ENCODE measurements at regions not wholly inside any gene's neighbourhood (a gene's known extent, or its start where the extent isn't known, plus 50 kb on each side); places are given as distances from the start of the nearest gene placed in this dataset.

GRCh38 chr1:59124166-59124565 lies 172.7 kb upstream of the FGGY start:
- H3K79me2 ChIP-seq (ENCODE audit: insufficient read depth, low read length): no peaks in the 10 kb centered on the region
- no peak overlapping the region for H3K4me3 ChIP-seq (ENCODE audit: low read length, poor library complexity, severe bottlenecking)
- H3K9me3 ChIP-seq (ENCODE audit: insufficient read depth, low read depth, low read length): no peaks in the 10 kb centered on the region
- H4K20me1 ChIP-seq (ENCODE audit: insufficient read depth, low read length, poor library complexity, severe bottlenecking): no peaks in the 10 kb centered on the region
- no peak overlapping the region for H3K9ac ChIP-seq (ENCODE audit: low read depth, low read length, poor library complexity, severe bottlenecking)
- H3K36me3 ChIP-seq (ENCODE audit: insufficient read depth, low read length): no peaks in the 10 kb centered on the region
- peaks cover 6% of the 10 kb centered on the region for H3K4me1 ChIP-seq (ENCODE audit: insufficient read depth, low read length, poor library complexity, severe bottlenecking)
- H3K27me3 ChIP-seq (ENCODE audit: insufficient read depth, low read length, poor library complexity, severe bottlenecking): no peaks in the 10 kb centered on the region
- H2AFZ ChIP-seq (ENCODE audit: low read length): no peak overlapping the region
- no peaks in the 10 kb centered on the region for H3F3A ChIP-seq (ENCODE audit: low read depth)
- TF ChIP-seq EZH2phosphoT487 (IDR thresholded peaks at IDR 0.05; ENCODE audit: borderline replicate concordance) (no peak), CTCF (conservative IDR thresholded peaks at IDR 0.05; ENCODE audit: low read length) (no peak)
- H3K9me2 ChIP-seq (replicated peaks; ENCODE audit: low read depth, low read length): no peaks in the 10 kb centered on the region
- no peak overlapping the region for H3K4me2 ChIP-seq (ENCODE audit: low read depth, low read length, poor library complexity, severe bottlenecking)

- H3F3A ChIP-seq (ENCODE audit: low read depth): no peaks in the 10 kb centered on the region
- no peaks in the 10 kb centered on the region for H3K9me2 ChIP-seq (replicated peaks; ENCODE audit: low read depth, low read length)
- H3K36me3 ChIP-seq (ENCODE audit: insufficient read depth, low read length): no peaks in the 10 kb centered on the region
- H3K4me1 ChIP-seq (ENCODE audit: insufficient read depth, low read length, poor library complexity, severe bottlenecking): peaks cover 6% of the 10 kb centered on the region
- H3K79me2 ChIP-seq (ENCODE audit: insufficient read depth, low read length): no peaks in the 10 kb centered on the region
- no peak overlapping the region for H3K4me3 ChIP-seq (ENCODE audit: low read length, poor library complexity, severe bottlenecking)
- no peaks in the 10 kb centered on the region for H3K27me3 ChIP-seq (ENCODE audit: insufficient read depth, low read length, poor library complexity, severe bottlenecking)
- H2AFZ ChIP-seq (ENCODE audit: low read length): no peak overlapping the region
- no peaks in the 10 kb centered on the region for H3K9me3 ChIP-seq (ENCODE audit: insufficient read depth, low read depth, low read length)
- no peak overlapping the region for H3K4me2 ChIP-seq (ENCODE audit: low read depth, low read length, poor library complexity, severe bottlenecking)
- H3K9ac ChIP-seq (ENCODE audit: low read depth, low read length, poor library complexity, severe bottlenecking): no peak overlapping the region
- TF ChIP-seq EZH2phosphoT487 (IDR thresholded peaks at IDR 0.05; ENCODE audit: borderline replicate concordance) (no peak), CTCF (conservative IDR thresholded peaks at IDR 0.05; ENCODE audit: low read length) (no peak)
- no peaks in the 10 kb centered on the region for H4K20me1 ChIP-seq (ENCODE audit: insufficient read depth, low read length, poor library complexity, severe bottlenecking)
Observed at GRCh38 chr1:59125154-59125553, 171.7 kb upstream of the FGGY start.

- no peaks in the 10 kb centered on the region for H4K20me1 ChIP-seq (ENCODE audit: insufficient read depth, low read length, poor library complexity, severe bottlenecking)
- no peaks in the 10 kb centered on the region for H3K79me2 ChIP-seq (ENCODE audit: insufficient read depth, low read length)
- H3K4me1 ChIP-seq (ENCODE audit: insufficient read depth, low read length, poor library complexity, severe bottlenecking): peaks cover 6% of the 10 kb centered on the region
- no peak overlapping the region for H3K9ac ChIP-seq (ENCODE audit: low read depth, low read length, poor library complexity, severe bottlenecking)
- no peak overlapping the region for H2AFZ ChIP-seq (ENCODE audit: low read length)
- no peak for TF ChIP-seq CTCF (conservative IDR thresholded peaks at IDR 0.05; ENCODE audit: low read length)
- no peak for TF ChIP-seq EZH2phosphoT487 (IDR thresholded peaks at IDR 0.05; ENCODE audit: borderline replicate concordance)
- H3K27me3 ChIP-seq (ENCODE audit: insufficient read depth, low read length, poor library complexity, severe bottlenecking): no peaks in the 10 kb centered on the region
- H3K4me3 ChIP-seq (ENCODE audit: low read length, poor library complexity, severe bottlenecking): no peak overlapping the region
- no peaks in the 10 kb centered on the region for H3F3A ChIP-seq (ENCODE audit: low read depth)
- no peaks in the 10 kb centered on the region for H3K9me3 ChIP-seq (ENCODE audit: insufficient read depth, low read depth, low read length)
- no peaks in the 10 kb centered on the region for H3K9me2 ChIP-seq (replicated peaks; ENCODE audit: low read depth, low read length)
- no peaks in the 10 kb centered on the region for H3K36me3 ChIP-seq (ENCODE audit: insufficient read depth, low read length)
- H3K4me2 ChIP-seq (ENCODE audit: low read depth, low read length, poor library complexity, severe bottlenecking): no peak overlapping the region
Observed at GRCh38 chr1:59125676-59126320, 171.1 kb upstream of the FGGY start.

Measured in Loucy (cell line).